Hematopoietic multipotent progenitor cell treated with erythropoietin and hydrocortisone succinate and interleukin-3 and kit ligand, for 8 days (in vitro differentiated cells): ENCODE measurements at regions not wholly inside any gene's neighbourhood (a gene's known extent, or its start where the extent isn't known, plus 50 kb on each side); places are given as distances from the start of the nearest gene placed in this dataset.

Experiments
- DNase-seq: peaks from one replicate; pipeline ENCODE4 v3.0.0-alpha.2; 2015

GRCh38 chr1:214935258-214935657, 147.3 kb upstream of the KCNK2 start:
- DNase-seq = no peak

GRCh38 chr1:214939180-214939579, 143.4 kb upstream of the KCNK2 start:
- DNase-seq = no peak

- DNase-seq = no peak
Measured at GRCh38 chr1:214941061-214941460, 141.5 kb upstream of the KCNK2 start.

GRCh38 chr1:214943054-214943453, 139.5 kb upstream of the KCNK2 start:
- DNase-seq = peak; percentile 1

- DNase-seq = no peak
Measured at GRCh38 chr1:214946615-214947014, 135.9 kb upstream of the KCNK2 start.

- DNase-seq = no peak
Measured at GRCh38 chr1:214952648-214953047, 129.9 kb upstream of the KCNK2 start.

GRCh38 chr1:214953901-214954616, 128.5 kb upstream of the KCNK2 start:
- DNase-seq = no peak

- no peak for DNase-seq
Measured at GRCh38 chr1:214954617-214954949, 128.0 kb upstream of the KCNK2 start.

GRCh38 chr1:214957330-214958137, 125.0 kb upstream of the KCNK2 start:
- DNase-seq = no peak

- DNase-seq = no peak
Measured at GRCh38 chr1:214958486-214958885, 124.1 kb upstream of the KCNK2 start.

- no peak for DNase-seq
Measured at GRCh38 chr1:214966346-214966745, 116.2 kb upstream of the KCNK2 start.

GRCh38 chr1:214967865-214968575, 114.5 kb upstream of the KCNK2 start:
- DNase-seq = no peak

GRCh38 chr1:214970016-214970415, 112.5 kb upstream of the KCNK2 start:
- DNase-seq = no peak

- no peak for DNase-seq
Measured at GRCh38 chr1:214971071-214971470, 111.5 kb upstream of the KCNK2 start.

- no peak for DNase-seq
Measured at GRCh38 chr1:214974002-214974401, 108.5 kb upstream of the KCNK2 start.

GRCh38 chr1:214976665-214977064, 105.9 kb upstream of the KCNK2 start:
- DNase-seq = no peak

- no peak for DNase-seq
Measured at GRCh38 chr1:214977110-214977509, 105.4 kb upstream of the KCNK2 start.

- no peak for DNase-seq
Measured at GRCh38 chr1:214977700-214978374, 104.7 kb upstream of the KCNK2 start.

GRCh38 chr1:214979191-214979590, 103.3 kb upstream of the KCNK2 start:
- no peak for DNase-seq

- no peak for DNase-seq
Measured at GRCh38 chr1:214980921-214981320, 101.6 kb upstream of the KCNK2 start.

GRCh38 chr1:214983126-214983869, 99.2 kb upstream of the KCNK2 start:
- no peak for DNase-seq

GRCh38 chr1:214989341-214989740, 93.2 kb upstream of the KCNK2 start:
- DNase-seq = no peak

GRCh38 chr1:214990619-214991018, 91.9 kb upstream of the KCNK2 start:
- no peak for DNase-seq
